GM18511 (cell line): ENCODE measurements at regions not wholly inside any gene's neighbourhood (a gene's known extent, or its start where the extent isn't known, plus 50 kb on each side); places are given as distances from the start of the nearest gene placed in this dataset.
A peak's percentile ranks its signal among the peaks of the same experiment; 100 is the strongest.

Source experiments
- ATAC-seq: cut with Tn5 transposase; IDR thresholded peaks from one replicate; pipeline ENCODE4 v1.9.1; 2021; ENCODE audit warnings: mild to moderate bottlenecking, moderate library complexity; ENCODE audit not compliant: unreplicated experiment

- ATAC-seq, result no peak
Measured at GRCh38 chr2:164439885-164440284, 181.4 kb downstream of the GRB14 start.

- ATAC-seq, result no peak
Measured at GRCh38 chr2:164439235-164439634, 182.0 kb downstream of the GRB14 start.

- no peak for ATAC-seq
Measured at GRCh38 chr2:164438490-164439205, 182.6 kb downstream of the GRB14 start.

- ATAC-seq, result no peak
Measured at GRCh38 chr2:164436131-164436530, 185.2 kb downstream of the GRB14 start.

- peak; percentile 51 for ATAC-seq
Measured at GRCh38 chr2:164430166-164430783, 191.0 kb downstream of the GRB14 start.

GRCh38 chr2:164429354-164429753 lies 191.9 kb downstream of the GRB14 start:
- ATAC-seq, result no peak

- ATAC-seq, result no peak
Measured at GRCh38 chr2:164427111-164427510, 194.2 kb downstream of the GRB14 start.

- ATAC-seq, result no peak
Measured at GRCh38 chr2:164420787-164421186, 200.5 kb downstream of the GRB14 start.

- no peak for ATAC-seq
Measured at GRCh38 chr2:164412831-164413230, 208.5 kb downstream of the GRB14 start.

GRCh38 chr2:164389411-164389810 lies 231.9 kb downstream of the GRB14 start:
- ATAC-seq, result no peak

- ATAC-seq, result peak; percentile 90
Measured at GRCh38 chr2:164388511-164388910, 232.8 kb downstream of the GRB14 start.

GRCh38 chr2:164386231-164386630 lies 235.1 kb downstream of the GRB14 start:
- ATAC-seq, result no peak

GRCh38 chr2:164384434-164384833 lies 236.8 kb downstream of the GRB14 start:
- no peak for ATAC-seq

GRCh38 chr2:164371916-164372315 lies 249.4 kb downstream of the GRB14 start:
- ATAC-seq, result no peak

GRCh38 chr2:164369366-164369765 lies 251.9 kb downstream of the GRB14 start:
- no peak for ATAC-seq

- ATAC-seq, result no peak
Measured at GRCh38 chr2:164368896-164369295, 252.4 kb downstream of the GRB14 start.

- no peak for ATAC-seq
Measured at GRCh38 chr2:164363646-164364045, 257.6 kb downstream of the GRB14 start.

GRCh38 chr2:164351536-164351935 lies 269.7 kb downstream of the GRB14 start:
- no peak for ATAC-seq

GRCh38 chr2:164335947-164336346 lies 285.3 kb downstream of the GRB14 start:
- no peak for ATAC-seq

- no peak for ATAC-seq
Measured at GRCh38 chr2:164335128-164335527, 286.2 kb downstream of the GRB14 start.

GRCh38 chr2:164328310-164328709 lies 293.0 kb downstream of the GRB14 start:
- ATAC-seq, result no peak

- ATAC-seq, result no peak
Measured at GRCh38 chr2:164323978-164324377, 297.3 kb downstream of the GRB14 start.

GRCh38 chr2:164314148-164314547 lies 307.1 kb downstream of the GRB14 start:
- no peak for ATAC-seq
